ENCODE measurements at regions not wholly inside any gene's neighbourhood (a gene's known extent, or its start where the extent isn't known, plus 50 kb on each side); places are given as distances from the start of the nearest gene placed in this dataset.

DNA sequence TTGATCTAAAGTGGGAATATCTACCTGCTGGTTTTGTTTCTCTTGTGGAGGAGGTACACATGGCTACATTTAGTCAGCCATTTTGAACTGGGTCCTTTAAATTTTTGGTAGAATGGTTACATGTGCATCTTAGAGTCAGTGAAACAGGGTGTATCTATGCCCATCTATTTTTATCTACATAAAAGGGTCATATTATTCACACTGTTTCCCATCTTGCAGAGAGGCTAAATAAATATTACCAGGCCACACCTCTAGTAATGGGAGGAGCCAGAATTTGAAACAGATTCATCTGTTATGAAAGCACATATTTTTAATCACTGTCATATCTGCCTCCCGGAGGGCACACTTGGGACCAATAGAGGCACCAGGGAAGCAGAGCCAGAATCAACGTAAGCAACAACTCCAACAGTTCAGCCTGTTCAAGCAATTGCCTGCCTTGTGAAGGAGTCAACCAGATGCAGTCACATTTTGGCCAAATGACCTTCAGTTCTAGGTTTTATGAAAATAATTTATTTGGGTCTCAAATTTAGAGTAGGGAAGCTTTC lies 376.8 kb downstream of the TSN start:
- DNase-seq = no peak

- DNase-seq = no peak
These were observed 379.8 kb downstream of the TSN start for GRCh38 chr2:122135021-122135937.

GRCh38 chr2:122136056-122136455 lies 380.6 kb downstream of the TSN start:
- DNase-seq = no peak

GRCh38 chr2:122138561-122138960 lies 383.1 kb downstream of the TSN start:
- no peak for DNase-seq

- DNase-seq = no peak
These were observed 384.4 kb downstream of the TSN start for GRCh38 chr2:122139739-122140420.

DNA sequence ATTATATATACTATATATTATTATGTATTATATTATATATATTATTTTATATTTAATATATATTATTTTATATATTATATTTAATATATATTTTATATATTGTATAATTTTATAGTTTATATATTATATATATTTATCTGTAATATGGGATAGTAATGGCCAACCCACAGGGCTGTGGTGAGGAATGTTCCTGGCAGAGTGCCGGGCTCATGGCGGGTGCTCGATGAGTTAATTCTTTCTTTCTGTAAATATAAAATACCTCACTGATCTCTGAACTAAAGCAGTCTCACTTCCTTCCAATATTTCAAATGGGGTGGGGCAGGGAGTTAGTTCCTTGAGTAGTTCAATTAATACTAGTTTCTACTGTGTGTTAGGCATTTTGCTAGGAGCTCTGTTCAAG lies 389.4 kb downstream of the TSN start:
- DNase-seq = no peak

DNA sequence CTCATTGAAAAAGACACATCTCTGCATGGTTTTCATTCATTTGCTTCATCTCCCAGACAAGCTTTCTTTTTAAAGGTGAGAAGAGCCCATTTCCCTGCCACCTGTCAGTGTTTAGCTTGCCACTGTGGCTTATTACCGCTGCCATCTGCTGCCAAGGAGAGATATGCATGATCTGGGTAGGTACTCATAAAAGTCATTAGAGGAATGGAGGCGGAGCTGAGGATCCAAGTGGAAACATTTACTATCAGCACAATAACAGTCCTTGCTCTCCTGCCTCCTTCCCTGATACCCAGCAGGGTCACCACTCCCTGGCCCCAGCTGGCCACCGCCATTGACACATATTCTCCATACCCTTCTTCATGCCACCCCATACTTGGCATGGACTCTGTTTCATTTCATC lies 390.4 kb downstream of the TSN start:
- no peak for DNase-seq

DNA sequence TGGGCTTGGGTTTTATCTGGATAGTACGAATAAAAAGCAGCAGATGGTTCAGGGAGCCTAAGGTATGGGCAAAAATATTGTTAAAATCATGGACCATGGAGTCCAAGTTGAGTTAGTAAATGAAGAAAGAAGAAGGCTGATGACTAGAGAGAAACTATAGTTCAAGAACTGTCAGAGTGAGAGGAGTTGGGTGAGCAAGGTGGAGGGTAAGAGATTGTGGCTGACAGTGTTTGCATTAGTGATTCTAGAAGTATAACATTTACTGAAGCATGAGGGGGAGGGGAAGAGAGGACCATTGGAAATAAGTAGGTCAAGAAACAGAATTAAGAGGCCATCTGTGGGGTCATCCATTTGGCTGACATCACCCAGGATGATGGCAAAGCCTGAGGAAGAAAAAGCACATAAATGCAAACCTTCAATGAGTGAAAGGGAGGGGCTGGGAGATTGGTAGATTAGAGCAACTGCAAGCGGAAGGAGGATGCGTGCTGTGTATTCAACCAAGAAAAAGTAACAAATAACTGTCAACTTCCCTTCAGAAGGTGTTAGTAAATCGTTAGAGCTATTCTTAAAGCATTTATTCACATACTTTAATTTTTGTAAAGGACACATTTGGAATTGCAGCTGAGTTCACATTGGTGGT lies 392.8 kb downstream of the TSN start:
- DNase-seq = no peak

GRCh38 chr2:122150524-122151280 lies 395.3 kb downstream of the TSN start:
- no peak for DNase-seq

- DNase-seq = no peak
These were observed 397.1 kb downstream of the TSN start for GRCh38 chr2:122152571-122152970.

DNA sequence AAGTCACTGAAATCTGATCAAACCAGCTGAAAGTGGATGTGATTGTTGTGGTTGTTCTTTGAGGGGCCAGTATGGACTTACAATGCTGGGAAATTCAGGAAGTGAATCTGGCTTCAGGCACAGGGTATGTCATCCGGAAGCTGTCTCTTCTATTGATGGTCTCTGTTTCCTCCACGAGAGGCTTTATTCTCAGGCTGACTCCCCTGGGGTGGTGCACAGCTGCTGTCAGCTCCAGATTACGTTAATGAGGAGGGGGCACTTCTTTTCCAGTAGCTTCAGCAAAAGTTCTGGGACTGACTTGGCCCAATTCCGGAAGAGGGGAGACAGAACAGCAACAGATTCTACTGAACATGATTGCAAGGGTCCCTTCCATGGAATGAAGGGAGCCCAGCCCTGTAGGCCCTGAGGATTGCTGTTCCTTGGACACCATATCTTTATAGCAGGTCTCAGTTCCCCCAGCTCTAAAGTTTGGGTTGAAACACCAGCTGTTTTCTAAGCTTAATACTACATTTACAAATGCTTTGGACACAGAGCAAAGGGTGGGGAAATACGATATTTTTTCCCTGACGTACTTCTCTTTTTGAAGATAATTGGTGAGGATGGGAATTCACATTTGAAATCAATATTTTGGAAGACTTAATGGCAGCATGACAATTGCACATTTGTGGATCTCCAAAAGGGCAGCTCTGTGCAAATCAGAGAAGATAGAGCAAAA lies 400.9 kb downstream of the TSN start:
- DNase-seq = no peak

- no peak for DNase-seq
These were observed 401.7 kb downstream of the TSN start for GRCh38 chr2:122157158-122157557.

GRCh38 chr2:122163617-122164016 lies 408.2 kb downstream of the TSN start:
- DNase-seq = no peak

- DNase-seq = no peak
These were observed 409.5 kb downstream of the TSN start for GRCh38 chr2:122164964-122165363.

GRCh38 chr2:122166820-122167219 lies 411.4 kb downstream of the TSN start:
- DNase-seq = no peak

DNA sequence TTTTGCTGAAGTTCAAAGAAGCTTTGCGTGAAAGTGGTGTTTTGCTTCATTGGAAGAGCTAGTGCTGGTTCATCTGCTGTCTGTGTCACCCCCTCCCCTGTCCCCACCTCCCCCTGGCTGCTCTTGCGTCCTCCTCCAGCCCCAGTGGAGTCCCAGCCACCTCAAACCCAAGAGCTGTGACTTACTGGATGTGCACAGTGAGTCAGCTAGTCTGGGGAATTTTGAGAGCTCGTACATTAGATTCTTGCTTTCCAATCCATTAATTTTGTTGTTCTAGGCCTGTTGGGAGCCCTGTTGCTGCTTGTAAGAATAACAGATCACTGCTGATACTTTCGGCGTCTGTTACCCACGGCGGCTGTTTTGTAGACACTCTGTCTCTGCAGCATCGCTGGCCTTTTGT lies 412.1 kb downstream of the TSN start:
- peak; percentile 51 for DNase-seq

DNA sequence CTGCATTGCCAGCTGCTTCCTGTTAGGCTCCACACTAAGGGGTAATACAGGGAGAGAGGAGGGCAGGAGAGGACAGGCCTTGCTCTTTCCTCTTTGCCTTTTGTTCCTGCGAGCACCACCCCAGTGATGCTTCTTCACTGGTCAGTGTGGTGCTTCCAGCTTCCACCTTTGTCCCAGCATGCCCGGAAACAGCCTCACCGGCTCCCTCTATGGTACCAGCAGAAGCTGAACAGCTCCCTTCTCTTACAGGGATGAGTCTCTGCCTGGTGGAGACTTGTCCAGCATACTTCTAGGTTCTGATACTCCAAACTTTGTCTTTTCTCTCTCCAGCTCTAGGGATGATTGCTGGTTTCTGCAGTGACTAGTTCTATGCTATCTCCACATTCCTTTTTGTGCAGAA lies 413.3 kb downstream of the TSN start:
- no peak for DNase-seq

GRCh38 chr2:122172812-122173211 lies 417.4 kb downstream of the TSN start:
- no peak for DNase-seq

DNA sequence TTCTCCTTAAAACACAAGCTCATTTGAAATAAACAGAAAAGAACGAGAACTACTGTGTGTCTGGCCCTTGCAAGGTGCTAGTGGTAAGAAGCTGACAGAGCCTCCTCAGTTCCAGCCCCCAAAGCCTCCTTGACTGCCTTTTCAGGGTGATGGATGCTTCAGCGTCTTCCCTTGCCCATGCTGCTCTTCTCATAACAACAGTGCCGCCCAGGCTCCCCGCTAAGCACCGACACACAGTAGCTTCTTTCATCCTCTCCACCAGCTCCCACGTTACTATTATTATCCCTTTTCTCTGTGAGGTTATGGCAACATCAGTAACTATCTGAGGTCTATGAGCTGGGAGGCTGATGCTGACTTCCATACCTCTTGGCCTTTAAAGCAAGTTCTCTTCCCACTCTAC lies 418.6 kb downstream of the TSN start:
- no peak for DNase-seq

GRCh38 chr2:122179492-122180165 lies 424.2 kb downstream of the TSN start:
- no peak for DNase-seq

GRCh38 chr2:122180972-122181371 lies 425.5 kb downstream of the TSN start:
- no peak for DNase-seq
